ENCODE measurements at regions not wholly inside any gene's neighbourhood (a gene's known extent, or its start where the extent isn't known, plus 50 kb on each side); places are given as distances from the start of the nearest gene placed in this dataset.
A peak's percentile ranks its signal among the peaks of the same experiment; 100 is the strongest.

DNA sequence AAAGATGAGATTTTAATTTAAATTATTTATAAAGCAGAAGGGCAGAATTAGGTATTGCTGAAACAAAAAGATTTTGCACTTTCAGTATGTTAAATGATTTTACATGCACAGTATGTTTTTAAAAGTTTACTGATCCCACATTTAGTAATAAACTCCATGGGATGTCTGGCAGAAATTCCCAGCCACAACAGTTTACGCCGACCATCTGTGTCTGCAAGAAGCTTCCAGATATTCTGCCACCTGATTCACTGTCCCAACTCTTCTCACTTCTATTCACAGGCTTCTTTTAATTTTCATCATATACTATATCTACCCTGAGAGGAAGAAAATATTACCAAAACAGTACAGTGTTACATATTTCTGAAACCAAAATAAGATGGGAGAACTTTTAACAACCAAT, 115.8 kb upstream of the IQCM start:
- DNase-seq: no peak

DNA sequence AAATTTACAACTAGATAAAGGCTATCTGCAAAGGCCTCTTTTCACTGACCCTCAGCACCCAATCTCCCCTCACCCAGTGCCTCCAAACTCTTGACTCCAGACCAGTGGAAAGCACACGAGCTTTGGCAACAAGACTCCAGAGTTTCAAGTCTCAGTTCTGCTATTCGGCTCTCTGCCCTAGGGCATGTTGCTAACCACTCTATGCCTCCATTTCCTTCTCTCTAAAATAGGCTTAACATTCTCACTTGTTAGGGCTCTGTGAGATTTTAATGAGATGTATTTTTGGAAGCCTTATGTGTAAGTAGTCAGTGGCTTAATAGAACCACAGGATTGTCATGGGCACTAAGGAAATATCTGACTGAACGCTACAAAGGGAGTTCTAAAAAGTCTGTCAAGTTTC, 116.5 kb upstream of the IQCM start:
- no peak for DNase-seq

DNA sequence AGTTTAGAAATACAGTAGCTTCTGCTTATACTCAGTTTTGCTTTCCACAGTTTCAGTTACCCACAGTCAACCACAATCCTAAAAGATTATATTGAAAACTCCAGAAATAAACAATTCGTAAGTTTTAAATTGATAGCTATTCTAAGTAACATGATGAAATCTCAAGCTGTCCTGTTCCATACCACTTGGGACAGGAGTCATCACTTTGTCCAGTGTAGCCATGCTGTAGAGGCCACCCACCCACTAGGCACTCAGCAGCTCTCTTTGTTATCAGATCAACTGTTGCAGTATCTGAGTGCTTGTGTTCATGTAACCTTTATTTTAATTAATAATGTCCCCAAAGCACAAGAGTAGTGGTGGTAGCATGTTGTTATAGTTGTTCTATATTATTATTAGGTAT, 117.5 kb upstream of the IQCM start:
- DNase-seq: no peak

DNA sequence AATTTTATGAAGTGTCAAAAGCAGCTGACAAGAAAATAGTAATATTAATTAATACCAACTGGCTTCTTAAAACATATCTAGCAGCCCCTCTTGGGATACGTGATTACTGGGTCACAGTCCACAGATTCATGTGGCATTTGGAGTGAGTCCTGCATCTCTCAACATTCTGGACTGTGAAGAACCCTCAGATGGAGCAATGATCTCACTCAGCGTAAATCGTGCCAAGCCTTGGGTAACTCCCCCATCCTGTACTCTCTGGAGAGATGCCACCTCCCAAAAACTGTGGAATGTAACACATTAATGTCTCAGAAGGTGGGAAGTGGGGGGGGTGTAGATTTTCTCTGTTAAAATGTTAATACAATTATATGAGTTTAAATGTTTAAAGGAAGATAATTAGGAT, 118.2 kb upstream of the IQCM start:
- no peak for DNase-seq

DNA sequence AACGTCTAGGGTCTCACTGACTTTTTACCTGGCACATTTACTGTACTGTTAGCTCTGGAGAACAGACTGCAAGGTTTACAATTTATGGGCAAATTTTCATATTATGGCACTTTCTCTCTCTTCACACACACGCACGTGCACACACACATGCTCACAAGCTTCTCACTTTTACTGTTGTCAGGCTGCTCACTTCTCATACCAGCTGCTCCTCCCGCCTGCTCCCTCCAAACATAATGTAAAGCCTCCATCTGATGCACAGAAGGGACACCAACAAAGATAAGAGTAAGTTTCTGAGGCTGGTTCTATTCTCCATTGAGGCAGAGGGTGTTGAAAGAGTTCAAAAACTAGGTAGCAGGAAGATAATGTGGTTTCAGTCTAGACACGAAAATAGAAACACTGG, 128.9 kb upstream of the DCLK2 start:
- DNase-seq: no peak

DNA sequence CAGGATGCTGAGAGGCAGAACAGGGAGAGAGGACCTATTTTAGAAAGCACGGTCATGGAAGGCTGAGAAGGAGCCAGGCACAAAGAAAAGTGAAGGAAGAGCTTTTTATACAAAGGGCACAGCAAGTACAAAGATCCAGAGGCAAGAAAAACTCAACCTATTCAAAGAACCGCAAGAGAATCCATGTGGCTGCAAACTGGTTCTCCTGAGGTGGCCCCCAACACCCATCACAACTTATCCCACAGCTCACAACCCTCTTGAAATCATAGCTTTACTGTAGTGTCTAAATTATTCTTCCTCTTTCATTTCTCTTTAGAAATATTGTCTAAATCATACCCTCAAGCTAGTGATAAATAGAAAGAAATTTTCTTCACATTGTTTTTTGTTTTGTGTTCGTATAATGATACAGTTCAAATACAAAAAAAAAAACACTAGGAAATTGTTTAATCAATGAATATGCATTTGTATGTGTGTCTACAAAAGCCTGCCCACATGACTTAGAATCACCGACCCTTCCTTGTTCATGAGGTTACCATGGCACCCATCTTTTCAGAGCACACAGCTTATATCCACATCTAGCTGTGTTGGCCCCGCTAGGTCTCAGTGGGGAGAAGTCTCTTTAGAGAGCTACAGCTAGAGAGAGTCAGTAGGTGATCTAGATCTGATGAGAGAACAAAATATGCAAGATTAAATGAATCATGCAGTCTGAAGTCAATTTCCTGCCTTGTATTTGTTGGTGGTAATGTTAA, 126.9 kb upstream of the DCLK2 start:
- no peak for DNase-seq

DNA sequence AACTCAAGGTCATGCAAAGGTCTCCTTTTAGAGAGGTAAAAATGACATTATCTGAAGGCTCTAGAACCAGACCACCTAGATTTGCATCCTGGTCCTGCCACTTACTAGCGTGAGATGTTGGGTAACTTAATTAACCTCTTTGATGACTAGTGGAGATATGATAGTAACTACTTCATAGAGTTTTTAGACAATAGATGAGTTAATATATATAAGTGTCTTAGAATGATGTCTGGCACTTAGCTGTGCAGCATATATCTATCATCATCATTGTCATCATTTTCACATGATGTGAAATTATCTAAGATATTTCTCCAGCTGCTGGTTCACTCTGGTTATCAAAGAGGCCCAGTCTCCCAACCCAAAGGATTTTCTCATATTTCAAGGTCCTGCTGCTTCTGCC, 126.1 kb upstream of the DCLK2 start:
- DNase-seq: no peak

DNA sequence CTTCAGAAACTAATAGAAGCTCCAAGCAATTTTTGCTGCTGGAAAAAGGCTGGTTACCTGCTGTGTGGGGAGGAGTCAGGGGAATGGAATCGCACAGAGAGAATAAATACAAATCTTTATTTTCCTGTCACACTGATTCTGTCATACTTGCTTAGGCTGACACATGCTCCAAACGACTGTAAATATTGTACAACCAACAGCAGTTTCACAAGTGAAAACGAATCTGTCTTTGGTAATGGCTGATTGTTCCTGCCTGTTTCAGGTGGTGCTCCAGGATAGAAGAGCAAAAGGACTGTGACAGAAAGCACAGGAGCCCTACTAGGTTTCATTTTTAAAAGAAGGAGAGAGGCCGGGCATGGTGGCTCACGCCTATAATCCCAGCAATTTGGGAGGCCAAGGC, 125.5 kb upstream of the DCLK2 start:
- no peak for DNase-seq

DNA sequence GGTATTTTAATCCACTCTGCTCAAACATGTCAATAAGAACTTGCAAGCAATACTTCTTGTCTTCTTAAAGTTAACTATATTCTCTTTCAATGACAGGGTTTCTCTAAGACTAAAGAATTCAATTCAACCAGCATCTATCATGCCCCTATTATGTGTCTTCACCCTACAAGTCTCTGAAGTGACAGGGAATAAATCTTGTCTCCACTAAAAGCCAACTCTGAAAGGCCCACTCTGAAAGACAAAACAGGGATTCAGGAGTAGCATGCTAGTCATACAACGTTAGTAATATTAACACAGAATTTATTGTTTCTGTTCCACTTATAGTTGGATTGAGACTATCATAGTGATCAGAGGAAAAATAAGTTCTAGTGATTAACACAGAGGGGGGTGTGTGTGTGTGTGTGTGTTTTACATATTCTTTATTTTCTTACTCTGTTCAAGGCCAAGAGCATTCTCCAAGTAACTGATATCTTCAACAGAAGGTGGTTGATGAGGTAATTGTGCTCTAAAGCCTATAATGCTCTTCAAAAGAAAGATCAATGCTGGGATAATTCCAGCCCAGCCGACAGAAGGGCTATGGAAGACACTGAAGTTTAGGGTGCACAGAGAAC, 122.4 kb upstream of the DCLK2 start:
- no peak for DNase-seq

DNA sequence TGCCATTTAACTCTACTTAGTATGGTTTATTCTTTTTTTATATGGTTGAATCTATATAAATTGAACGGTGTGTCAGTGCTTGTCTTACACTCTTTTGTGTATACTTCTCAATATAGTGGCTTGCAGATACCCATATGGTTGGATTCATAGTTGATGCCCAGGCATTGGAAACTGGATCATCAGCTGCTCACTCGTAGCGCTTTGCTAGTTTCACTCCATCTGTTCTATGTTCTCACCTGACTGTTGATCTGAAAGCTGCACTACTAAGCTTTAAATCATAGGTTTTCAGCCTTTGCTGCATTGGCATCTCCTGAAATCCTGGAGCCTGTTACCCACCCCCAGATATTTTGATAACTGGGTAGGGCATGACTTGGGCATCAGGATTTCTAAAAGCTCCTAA, 121.6 kb upstream of the DCLK2 start:
- no peak for DNase-seq

DNA sequence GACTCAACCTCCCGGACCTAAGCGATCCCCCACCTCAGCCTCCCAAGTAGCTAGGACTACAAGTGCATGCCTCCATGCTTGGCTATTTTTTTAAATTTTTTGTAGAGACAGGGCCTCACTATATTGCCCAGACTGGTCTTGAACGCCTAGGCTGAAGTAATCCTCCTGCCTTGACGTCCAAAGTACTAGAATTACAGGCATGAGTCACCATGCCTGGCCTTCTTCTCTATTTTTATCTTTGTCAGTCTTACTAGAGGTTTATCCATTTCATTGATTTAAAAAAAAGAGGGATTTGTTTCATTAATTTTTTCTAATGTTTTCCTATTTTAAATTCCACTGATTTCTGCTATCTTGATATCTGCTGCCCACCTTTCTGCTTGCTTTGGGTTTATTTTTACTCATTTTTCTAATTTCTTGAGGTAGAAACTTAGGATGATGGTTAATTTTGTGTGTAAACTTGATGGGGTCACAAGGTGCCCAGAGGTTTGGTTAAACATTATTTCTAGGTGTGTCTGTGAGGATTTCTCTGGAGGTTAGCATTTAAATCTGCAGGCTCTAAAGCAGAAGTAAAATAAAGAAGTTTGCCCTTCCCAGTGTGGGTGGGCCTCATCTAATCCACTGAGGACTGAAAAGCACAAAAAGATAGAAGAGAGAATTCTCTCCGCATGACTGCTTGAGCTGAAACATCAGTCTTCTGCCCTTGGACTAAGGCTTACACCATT, 116.2 kb upstream of the DCLK2 start:
- no peak for DNase-seq

DNA sequence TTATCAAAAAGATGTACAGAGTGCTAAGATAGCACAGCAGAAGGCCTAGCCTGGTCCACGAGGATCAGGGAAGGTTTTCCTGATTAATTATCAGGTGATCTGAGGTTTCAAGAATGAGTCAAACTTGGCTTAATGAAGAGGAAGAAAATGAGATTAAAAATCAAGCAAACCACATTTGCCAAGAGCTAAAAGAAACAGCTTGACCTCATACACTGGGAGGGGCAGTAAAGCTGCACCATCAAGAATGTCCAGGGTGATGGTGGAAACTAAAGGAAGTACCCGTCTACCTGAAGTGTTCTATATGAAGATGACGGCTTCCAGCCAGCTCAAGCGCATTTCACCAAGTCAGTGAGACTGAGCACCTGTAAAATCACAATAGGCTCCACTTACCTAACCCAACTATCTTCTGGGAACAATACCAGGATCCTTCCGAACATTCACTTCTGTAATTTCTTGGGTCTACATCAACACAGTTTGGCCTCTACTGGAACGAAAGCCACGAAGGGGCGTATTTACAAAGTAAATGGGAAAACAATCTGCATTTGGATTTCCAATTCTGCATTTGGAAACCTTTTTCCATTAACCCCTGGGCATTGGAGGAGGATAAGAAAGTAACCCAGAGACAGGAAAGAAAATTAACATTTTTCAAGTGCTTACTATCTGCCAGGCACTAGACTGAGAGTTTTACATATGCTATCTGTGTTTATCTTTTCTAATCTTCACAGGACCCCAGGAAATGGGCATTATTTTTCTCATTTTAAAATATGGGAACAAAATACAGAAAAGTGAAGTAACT, 114.0 kb upstream of the DCLK2 start:
- DNase-seq: no peak

DNA sequence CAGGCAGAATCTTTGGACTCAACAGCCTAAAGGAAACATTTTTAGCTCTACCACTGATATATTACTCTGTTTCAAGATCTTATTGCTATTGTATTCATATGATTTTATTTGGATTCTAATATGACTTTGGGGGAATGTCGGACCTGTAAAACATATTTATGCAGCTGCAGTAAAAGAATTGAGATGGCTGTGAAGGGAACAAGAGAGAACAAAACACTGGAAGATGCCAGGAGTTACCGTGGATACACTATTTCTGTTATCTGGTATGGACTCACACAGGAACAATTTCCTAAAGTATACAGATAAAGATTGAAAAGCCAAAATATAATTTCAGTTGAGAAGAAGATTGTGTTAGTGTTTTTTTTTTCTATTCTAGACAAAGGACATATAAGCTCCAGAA, 113.0 kb upstream of the DCLK2 start:
- no peak for DNase-seq

DNA sequence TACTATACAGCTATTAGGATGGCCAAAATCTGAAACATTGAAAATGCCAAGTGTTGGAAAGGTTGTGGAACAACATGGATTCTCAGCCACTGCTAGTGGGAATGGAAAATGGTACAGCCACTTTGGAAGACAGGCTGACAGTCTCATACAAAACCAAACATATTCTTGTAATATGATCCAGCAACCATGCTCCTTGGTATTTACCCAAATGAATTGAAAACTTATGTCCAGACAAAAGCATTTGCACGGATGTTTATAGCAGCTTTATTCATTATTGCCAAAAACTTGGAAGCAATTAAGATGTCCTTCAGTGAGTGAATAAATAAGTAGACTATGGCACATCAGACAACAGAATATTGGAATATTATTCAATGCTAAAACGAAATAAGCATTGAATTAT, 105.8 kb upstream of the DCLK2 start:
- no peak for DNase-seq

DNA sequence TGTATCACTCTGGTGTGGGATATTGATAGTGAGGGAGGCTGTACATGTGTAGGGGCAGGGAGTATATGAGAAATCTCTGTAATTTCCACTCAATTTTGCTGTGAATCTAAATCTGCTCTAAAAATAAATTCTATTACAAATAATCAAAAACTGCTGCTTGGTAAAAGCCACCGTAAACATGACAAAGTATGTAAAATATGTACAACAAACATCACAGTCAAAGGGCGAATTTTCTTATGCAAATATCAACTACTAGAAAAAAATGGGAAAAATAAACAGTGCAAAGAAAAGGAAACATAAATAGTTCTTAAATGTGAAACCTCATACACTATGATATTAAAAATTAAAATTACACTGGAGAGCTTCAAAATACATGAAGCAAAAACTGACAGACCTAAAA, 105.1 kb upstream of the DCLK2 start:
- DNase-seq: no peak

DNA sequence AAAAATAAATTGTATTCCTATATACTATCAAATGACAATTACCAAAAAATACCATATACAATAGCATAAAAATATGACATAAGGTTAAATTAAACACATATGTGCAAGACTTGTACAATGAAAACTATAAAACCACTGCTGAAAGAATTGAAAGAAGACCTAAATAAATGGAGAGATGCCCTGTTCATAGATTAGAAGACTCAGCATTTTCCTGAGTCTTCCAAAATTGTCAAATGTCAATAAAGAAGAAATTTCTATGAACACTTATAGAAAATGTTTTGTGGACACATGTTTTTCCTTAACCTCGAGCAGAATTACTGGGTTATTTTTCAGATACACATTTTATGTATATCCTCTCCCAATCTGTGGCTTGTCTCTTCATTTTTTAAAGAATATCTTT, 103.1 kb upstream of the DCLK2 start:
- no peak for DNase-seq

DNA sequence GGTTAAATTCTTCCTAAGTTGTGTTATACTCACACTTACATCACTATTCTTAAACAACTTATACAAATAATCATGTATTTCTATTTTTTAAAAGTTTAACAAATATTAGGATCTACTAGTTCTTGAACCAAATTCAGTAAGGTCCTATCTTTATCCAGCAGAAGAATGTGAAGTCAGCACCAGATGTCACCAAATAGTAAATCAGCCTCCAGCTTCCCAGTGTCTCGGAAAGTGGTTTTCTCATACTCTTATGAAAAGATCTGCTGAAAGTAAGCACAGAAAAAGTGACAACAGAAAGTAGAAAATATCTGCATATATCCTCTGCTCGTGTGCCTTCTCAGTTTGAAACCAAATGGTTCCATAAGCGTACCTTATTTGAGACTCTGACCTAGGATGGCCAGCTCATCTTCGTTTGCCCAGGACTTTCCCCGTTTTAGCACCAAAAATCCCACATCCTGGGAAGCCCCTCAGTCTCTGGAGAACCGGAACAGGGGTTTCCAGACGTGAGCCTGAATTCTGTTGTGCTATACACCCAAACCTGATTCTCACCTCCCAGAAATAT, 98.0 kb upstream of the DCLK2 start:
- no peak for DNase-seq

DNA sequence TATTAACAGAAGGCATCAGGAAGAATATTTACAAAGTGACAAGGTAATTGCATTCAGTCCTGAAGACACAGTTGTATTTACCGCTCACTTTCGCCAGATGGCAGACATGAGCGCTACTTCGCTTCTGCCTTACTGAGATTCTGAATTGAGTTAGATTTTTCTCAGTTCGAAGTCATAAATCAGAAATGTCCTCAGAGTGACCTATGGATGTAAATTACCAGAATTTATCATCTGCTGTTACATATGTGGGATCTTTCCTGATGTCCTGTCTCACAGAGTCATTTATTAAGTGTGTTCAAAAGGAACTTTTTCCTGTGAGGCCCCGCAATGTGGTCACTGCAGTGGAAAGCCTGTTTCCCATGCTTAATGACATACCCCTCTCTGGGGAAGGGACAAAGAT, 97.3 kb upstream of the DCLK2 start:
- peak; percentile 48 for DNase-seq

DNA sequence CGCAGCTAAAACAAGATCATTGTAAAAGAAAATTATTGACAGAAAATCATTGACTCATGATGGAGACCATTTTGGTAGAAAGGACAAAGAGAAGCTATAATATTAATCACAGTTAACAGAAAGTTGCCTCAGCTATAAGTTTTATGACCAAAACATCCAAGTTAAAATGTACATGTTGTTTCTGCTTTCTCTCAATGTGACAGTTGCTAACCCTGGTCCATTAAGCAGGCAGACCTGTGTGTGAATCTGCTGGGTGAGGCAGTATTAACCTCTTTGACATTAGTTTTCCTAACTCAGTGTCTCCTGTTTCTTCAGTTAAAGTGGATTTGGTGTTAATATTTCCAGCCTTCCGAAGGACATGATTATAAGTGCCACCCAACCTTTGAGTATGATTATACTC, 94.8 kb upstream of the DCLK2 start:
- DNase-seq: no peak

DNA sequence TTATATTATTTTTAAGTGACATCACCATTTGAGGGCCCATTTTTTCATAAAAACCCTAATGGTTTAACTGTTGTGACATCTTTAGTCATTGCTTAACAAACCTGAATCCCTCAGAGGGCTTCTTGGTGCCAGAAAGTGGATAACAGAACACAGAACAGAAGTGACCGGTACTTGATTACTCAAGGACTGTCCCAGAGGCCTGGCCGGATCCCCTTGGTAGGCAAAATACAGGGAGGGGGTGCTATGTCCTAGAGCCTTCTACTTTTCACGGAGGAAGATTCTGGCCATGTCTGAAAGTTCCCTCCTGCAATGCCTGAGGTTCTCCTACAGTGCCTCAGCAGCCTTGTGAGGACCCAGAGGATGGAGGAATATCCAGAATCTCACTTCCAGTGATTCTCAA, 94.3 kb upstream of the DCLK2 start:
- no peak for DNase-seq

DNA sequence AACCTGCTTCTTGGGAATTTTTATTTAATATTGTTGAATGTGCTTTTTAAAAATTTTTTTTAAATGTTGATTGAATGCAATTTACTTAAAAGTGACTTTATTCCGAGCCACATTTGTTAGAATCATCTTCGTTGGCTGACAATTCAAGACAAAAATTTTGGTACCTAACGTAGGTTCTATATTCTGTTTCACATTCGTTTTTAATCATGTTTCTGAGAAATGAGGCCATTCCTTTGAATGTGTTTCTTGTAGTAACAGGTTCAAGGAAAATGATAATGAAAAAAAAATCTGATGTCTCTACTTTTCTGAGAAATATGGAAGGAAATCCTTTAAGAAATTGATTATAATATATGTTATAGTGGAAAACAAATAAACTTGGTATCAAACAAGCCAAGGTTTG, 92.3 kb upstream of the DCLK2 start:
- no peak for DNase-seq

DNA sequence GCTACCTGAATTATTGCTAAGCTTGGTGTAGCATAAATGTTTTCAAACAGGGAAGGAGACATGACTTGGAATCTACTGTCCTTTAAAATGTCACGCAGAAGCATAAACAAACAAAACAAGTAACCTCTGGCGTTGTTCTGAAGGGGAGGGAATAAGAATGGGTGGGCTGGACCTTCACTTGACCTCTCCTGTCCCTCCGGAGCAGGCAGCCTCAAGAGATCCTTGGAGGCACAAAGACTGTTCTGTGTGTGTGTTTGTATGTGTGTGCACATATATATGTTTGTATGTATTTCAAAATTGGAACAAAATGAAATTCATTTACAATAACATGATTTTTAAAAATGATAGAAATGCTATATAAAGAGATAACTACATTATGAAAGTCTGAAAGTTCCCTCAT, 91.3 kb upstream of the DCLK2 start:
- no peak for DNase-seq

DNA sequence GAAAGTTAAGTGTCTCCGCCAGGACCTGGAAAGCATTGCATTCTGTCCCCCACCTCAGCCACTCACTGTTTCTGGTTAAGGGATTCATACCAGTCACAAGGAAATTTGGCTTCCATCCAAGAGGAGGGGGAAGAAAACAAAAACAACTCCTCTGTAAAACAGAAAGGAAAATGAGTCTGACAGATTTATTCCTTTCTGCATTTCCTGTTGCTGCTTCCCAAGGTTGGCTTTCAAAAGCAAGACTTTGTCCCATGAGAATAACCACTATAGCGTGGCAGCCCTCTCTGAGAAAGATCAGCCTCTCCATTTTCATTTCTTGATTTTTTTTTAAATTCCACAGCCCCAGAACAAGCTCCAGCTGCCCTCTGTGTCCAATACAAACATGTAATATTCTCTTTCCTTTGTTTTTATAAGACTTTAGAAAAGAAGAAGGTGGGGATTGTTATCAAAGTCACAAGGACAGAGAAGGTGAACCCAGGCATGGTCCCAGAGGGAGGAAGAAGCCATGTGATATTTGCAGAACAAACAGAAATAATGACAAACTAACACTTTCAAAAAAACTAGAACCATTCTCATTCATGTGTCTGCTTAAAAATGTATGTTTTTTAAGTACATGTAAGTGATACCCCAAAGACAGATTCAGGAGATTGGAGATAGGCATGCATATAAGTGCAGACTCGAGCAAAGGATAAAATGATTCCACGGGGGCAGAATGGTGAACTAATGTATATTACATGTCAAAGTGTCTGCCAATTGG, 90.7 kb upstream of the DCLK2 start:
- DNase-seq: no peak

All from CD4-positive, alpha-beta T cell treated with Interleukin-4 for 4 hours (primary cell).